ENCODE measurements at regions not wholly inside any gene's neighbourhood (a gene's known extent, or its start where the extent isn't known, plus 50 kb on each side); places are given as distances from the start of the nearest gene placed in this dataset.
"Not testable (repeated sequence)": the region's sequence is repeated elsewhere in the genome, so short reads cannot be mapped to it uniquely, and the experiment has no call there.

- peak; percentile 35 for DNase-seq (ENCODE audit: low spot score)
Observed at GRCh38 chr14:62409626-62410300, 635.5 kb downstream of the KCNH5 start.

DNA sequence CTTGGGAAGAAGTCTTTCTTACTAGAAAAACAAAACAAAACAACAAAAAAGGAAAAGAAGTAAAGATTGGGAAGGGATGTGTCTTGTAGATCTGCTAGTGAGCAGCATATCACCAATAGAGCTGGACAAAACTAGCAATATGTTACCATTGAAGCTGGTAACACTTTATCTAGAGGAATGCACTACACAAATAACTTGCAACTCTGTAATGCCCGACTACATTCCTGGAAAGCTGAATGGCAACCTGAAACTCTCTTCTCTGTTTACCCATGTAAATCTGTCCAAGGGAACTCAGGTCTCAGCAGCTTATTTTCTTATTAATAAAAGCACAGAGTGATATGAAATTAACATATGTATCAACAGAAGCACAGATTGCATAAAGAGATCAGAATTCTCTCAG lies 624.4 kb downstream of the KCNH5 start:
- no peak for DNase-seq (ENCODE audit: low spot score)

- DNase-seq (ENCODE audit: low spot score) = no peak
Observed at GRCh38 chr14:62428429-62429203, 616.6 kb downstream of the KCNH5 start.

DNA sequence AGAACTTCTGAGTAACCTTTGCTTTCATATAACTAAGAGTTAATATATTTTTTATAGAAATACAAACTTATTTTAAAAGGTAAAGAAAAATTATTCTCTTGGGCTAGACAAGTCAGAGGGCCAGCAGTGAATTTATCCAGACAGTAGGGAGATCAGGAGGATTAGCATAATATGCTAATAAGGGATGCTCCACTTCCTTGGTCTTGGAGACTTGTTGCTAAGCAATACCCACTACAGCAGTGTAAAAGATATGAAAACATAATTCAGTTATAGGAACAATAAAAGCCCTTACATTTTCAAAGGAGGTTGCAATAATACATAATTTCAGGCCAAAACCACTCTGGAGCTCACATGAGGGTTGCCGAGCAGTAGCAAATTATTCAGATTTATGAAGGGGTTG lies 615.6 kb downstream of the KCNH5 start:
- DNase-seq (ENCODE audit: low spot score) = no peak

GRCh38 chr14:62431496-62431895 lies 613.8 kb downstream of the KCNH5 start:
- no peak for DNase-seq (ENCODE audit: low spot score)

DNA sequence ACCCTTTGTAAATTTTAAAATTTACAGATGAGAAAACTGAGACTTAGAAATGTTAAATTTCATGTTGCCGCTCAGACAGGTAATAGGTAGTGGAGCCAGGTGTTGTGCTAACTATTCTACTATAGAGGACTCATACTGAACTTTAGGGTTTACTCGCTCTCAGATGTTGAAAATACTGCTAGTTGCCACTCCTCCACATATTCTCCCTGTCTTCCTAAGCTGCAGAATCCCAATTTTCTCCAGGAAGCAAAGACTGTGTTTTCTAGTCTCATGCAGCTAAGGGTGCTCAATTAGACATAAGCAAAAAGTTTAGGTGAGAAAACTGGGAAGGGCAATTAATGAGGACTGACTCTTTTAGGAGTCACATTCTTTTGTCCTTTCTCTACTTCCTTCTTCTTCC lies 612.3 kb downstream of the KCNH5 start:
- no peak for DNase-seq (ENCODE audit: low spot score)

DNA sequence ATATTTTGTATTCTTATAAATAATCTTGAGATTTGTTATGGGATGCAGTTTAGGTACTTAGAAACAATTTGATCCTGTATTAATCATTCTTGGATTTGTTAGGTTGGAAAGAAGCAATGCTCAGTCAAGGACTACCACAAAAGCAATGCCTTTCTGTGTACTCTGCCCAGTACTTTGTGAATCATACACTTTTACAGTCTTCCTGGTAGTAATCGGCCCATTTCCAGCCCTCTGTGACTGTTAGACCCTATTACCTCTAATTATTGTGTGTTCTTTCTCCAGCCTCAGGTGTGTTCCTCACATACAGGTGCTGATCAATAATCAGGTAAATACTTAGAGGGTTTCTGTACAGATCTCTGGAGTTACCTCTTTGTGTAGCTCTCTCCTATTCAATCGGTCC lies 609.0 kb downstream of the KCNH5 start:
- no peak for DNase-seq (ENCODE audit: low spot score)

- DNase-seq (ENCODE audit: low spot score) = no peak
Observed at GRCh38 chr14:62439210-62439609, 606.0 kb downstream of the KCNH5 start.

GRCh38 chr14:62443796-62444195 lies 601.5 kb downstream of the KCNH5 start:
- DNase-seq (ENCODE audit: low spot score) = peak; percentile 58

- no peak for DNase-seq (ENCODE audit: low spot score)
Observed at GRCh38 chr14:62445570-62445969, 599.7 kb downstream of the KCNH5 start.

DNA sequence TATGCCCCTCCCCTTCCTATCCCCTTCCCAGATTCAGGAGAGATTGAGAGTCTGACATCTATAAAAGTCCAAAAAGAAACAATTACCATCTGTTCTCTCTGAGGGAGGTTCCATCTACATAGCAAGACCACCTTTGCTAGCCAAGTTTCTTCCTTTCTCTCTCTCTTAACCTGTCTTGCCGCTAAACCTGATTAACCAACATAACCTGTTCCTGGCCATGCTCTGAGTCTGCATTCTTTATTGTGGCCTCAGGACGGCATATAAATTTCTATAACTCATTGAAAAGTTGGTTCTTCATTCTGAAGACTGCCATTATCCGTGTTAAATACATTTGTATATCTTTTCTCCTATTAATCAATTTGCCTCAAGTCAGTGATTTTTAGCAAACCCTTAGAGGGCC lies 594.0 kb downstream of the KCNH5 start:
- DNase-seq (ENCODE audit: low spot score) = no peak

DNA sequence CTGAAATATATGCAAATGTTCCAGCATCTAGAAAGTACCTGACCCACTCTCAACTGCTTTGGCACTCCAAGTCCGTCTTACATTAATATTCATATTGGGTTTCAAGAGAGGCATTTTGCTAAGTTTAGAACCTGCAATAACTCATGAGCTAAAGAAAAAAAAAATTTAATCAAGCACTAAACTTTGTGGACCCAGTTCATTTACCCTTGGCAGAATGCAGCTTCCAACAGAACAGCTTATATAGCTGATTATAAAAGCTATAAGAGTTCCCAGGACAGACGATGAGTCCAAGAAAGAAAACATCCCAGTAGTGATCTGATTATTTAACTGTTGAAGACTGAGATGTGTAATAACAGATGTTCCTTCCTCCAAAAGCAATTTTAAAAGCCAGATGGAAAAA lies 592.0 kb downstream of the KCNH5 start:
- no peak for DNase-seq (ENCODE audit: low spot score)

- no peak for DNase-seq (ENCODE audit: low spot score)
Observed at GRCh38 chr14:62455446-62455845, 589.8 kb downstream of the KCNH5 start.

- no peak for DNase-seq (ENCODE audit: low spot score)
Observed at GRCh38 chr14:62462988-62463387, 582.3 kb downstream of the KCNH5 start.

- DNase-seq (ENCODE audit: low spot score) = no peak
Observed at GRCh38 chr14:62468946-62469345, 576.3 kb downstream of the KCNH5 start.

DNA sequence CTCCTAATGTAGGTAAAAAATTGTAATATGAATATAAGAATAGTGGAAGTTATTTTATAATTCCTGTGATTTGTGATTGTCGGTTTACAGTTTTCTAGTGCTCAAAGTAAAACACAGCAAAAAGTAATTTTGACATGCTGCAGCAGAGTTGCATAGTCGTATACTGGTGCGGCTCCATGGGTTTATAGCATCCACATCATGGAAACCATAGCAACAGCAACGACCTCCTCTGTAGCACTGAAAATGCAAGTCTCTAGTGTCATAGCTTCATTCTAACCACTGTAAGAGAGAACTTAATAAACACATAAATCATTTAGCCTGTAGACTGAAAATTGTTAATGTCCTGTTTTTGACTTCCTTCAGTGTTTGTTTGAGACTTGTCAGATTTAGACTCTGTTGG lies 574.3 kb downstream of the KCNH5 start:
- no peak for DNase-seq (ENCODE audit: low spot score)

DNA sequence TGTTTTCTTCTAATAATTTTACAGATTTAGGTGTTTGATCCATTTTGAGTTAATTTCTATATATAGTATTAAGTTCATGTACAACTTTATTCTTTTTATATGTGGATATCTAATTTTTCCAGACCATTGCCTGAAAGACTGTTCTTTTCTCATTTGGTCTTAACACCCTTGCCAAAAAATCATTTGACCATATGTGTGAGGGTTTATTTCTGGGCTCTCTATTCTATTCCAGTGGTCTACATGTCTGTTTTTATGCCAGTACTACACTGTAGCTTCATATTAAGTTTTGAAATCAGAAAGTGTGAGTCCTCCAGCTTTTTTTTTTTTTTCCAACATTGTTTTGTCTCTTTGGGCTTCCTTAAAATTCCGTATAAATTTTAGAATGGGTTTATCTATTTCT lies 554.1 kb downstream of the KCNH5 start:
- no peak for DNase-seq (ENCODE audit: low spot score)

DNA sequence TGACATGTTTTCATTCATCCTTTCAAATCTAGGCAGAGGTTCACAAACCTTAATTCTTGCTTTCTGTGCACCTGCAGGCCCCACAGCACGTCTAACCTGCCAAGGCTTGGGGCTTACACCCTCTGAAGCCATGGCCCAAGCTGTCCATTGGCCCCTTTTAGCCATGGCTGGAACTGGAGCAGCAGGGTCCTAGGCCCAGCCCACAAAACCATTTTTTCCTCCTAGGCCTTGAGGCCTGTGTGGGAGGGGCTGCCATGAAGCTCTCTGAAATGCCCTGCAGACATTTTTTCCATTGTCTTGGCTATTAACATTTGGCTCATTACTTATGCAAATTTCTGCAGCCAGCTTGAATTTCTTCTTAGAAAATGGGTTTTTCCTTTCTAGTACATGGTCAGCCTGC lies 547.5 kb downstream of the KCNH5 start:
- no peak for DNase-seq (ENCODE audit: low spot score)

DNA sequence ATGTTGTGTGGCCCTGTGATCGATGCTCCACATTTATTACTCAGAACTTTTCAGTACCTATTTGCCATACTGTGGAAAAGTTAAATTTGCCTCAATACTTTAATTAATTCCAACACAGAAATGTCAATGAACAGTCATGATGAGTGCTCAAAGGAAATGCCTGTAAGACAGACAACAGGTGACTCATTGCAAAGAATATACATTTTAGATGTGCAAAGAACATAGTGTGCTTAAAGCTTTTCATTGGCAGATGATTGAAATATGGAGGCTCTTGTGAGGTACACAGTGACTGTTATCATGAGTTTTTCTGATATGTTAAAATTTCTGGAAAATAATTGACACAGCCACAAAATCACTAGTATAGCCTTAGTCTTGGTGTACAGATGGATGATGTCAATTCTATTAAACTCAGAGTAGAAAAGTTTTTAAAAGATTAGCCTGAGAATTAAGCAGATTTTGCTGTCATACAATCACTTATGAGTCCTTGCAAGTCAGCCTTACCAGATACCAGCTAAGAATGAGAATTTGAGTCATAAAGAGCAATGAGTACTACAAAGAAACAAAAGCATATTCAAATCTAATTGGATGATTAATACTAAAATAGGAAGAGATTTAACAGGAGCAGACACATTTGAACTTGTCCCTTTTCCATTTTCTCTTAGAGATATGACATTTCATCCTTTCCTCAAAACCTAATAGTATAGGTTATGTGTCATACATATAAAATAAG lies 544.1 kb downstream of the KCNH5 start:
- DNase-seq (ENCODE audit: low spot score) = no peak

GRCh38 chr14:62505045-62505444 lies 540.2 kb downstream of the KCNH5 start:
- DNase-seq (ENCODE audit: low spot score) = no peak

GRCh38 chr14:62521309-62521708 lies 523.9 kb downstream of the KCNH5 start:
- not testable (repeated sequence) for DNase-seq (ENCODE audit: low spot score)

DNA sequence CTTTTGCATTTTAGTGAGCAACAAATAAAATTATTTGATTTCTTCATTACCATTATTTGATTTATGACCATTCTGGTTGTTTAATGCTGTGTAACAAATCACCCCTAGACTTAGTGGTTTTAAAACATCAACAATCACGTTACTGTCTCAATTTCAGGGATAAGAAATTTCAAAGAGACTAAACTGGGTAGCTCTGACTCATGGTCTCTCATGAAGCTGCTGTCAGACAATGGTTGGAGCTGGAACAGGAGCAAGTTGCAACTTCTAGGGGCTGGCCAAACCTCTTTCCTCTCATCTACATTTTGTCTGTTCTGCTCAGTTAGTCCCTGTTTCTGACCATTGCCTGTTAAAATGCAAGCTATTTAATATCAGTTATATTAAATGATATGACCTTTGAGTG lies 517.0 kb downstream of the KCNH5 start:
- no peak for DNase-seq (ENCODE audit: low spot score)

DNA sequence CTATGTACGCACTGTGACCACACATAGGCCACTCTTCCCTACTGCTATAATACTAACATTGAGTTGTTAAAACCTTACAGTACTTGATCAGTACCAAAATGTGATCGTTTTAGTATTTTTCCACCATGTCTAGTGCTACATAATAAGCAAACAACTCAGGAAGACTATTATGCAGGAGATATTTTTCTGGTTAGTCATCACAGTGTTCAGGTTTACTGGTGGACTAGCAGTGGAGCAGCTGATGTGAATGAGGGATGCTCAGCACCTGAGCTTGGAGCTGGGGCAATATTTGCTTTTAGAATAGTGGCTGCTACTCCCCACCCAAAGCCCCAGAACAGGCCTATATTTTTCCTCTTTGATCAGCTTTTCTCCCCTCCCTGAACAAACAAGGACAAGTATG lies 513.1 kb downstream of the KCNH5 start:
- DNase-seq (ENCODE audit: low spot score) = no peak

Measured in RKO (cell line).